Endothelial cell (in vitro differentiated cells): ENCODE measurements at regions not wholly inside any gene's neighbourhood (a gene's known extent, or its start where the extent isn't known, plus 50 kb on each side); places are given as distances from the start of the nearest gene placed in this dataset.
"Not testable (repeated sequence)": the region's sequence is repeated elsewhere in the genome, so short reads cannot be mapped to it uniquely, and the experiment has no call there.

Experiments
- DNase-seq: peaks from one replicate; pipeline ENCODE4 v3.0.0; 2021; ENCODE audit warnings: low spot score
- H3K27ac Mint-ChIP-seq: one replicate; pipeline ENCODE4 v1.8.0; 2021; ENCODE audit warnings: mixed read lengths, inconsistent platforms; ENCODE audit not compliant: unreplicated experiment
- H3K27me3 Mint-ChIP-seq: one replicate; pipeline ENCODE4 v1.8.0; 2021; ENCODE audit warnings: mild to moderate bottlenecking, moderate library complexity, mixed read lengths, inconsistent platforms; ENCODE audit not compliant: unreplicated experiment
- H3K36me3 Mint-ChIP-seq: one replicate; pipeline ENCODE4 v1.8.0; 2021; ENCODE audit warnings: mild to moderate bottlenecking, low read depth, mixed read lengths, inconsistent platforms; ENCODE audit not compliant: unreplicated experiment
- H3K4me1 Mint-ChIP-seq: one replicate; pipeline ENCODE4 v1.8.0; 2021; ENCODE audit warnings: mild to moderate bottlenecking, mixed read lengths, inconsistent platforms; ENCODE audit not compliant: unreplicated experiment
- H3K4me3 Mint-ChIP-seq: one replicate; pipeline ENCODE4 v1.8.0; 2021; ENCODE audit warnings: mild to moderate bottlenecking, mixed read lengths, inconsistent platforms; ENCODE audit not compliant: unreplicated experiment
- H3K9me3 Mint-ChIP-seq: one replicate; pipeline ENCODE4 v1.8.0; 2021; ENCODE audit warnings: mixed read lengths, inconsistent platforms; ENCODE audit not compliant: unreplicated experiment
- CTCF ChIP-seq: fragments of 200-600 bp; sonication (generic); IDR thresholded peaks from one replicate; pipeline ENCODE4 v1.5.0; 2021; ENCODE audit warnings: antibody characterized with exemption; ENCODE audit not compliant: unreplicated experiment

DNA sequence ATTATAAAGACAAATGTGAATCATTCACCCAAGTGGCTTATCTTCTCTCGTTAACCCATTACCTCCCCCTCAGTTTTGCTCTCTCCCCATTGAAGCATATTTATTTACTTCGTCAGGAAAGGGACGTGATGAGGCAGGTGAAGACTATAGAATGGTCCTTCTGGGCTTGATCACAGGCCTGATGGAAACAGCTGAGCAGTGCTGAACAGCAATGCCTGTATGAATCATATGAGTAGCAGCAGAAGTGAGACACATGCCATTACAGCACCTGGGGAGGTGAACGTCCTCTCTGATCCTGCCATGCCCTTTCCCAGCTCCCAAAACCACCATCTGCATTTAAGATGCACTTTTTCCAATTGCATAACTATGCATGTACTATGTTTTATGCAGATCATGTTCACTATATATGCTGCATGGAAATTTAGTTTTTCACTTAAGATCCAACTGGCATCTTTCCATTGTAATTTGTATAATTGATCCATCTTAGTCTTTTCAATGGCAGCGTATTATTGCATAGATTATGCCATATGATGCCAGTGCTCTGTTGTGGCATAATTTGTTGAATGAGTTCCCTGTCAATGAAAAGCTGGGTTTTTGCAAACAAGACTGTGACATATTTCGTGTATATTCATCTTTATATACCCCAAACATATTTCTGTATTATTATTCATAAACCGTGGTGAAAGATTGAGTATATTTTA lies 105.3 kb downstream of the CXCL12 start:
- no peak for TF ChIP-seq CTCF
- no peak for DNase-seq
- Mint-ChIP-seq H3K9me3 (no peaks in the 10 kb centered on the region), H3K4me3 (no peak overlapping the region), H3K4me1 (peaks cover 4% of the 10 kb centered on the region), H3K27me3 (no peaks in the 10 kb centered on the region), H3K27ac (no peak overlapping the region), H3K36me3 (no peaks in the 10 kb centered on the region)

DNA sequence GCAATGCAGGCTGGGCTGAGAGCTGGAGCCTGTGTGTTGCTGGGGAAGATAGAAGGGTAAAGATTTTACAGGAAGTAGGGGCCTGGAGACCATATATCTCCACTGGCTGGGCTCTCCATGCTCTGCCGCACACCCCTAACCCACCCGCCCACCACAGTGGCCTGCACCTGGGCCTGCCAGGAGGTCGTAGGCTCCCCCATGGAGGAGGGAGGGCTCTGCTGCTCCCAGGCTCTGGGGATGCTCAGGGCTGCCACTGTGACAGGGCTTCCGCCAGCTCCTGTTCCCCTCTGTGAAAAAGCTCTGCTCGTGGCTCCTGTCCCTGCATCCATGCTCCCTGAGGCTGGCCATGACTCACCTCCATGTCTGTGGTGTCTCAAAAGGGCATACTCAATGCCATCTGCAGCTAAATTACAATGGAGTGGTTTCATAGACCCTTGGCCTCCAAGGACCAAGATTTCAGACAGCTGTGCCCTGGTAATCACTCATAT lies 106.0 kb downstream of the CXCL12 start:
- Mint-ChIP-seq H3K27me3 (no peaks in the 10 kb centered on the region), H3K4me1 (peaks cover 4% of the 10 kb centered on the region), H3K4me3 (no peak overlapping the region), H3K27ac (no peak overlapping the region), H3K36me3 (no peaks in the 10 kb centered on the region), H3K9me3 (no peaks in the 10 kb centered on the region)
- TF ChIP-seq CTCF = no peak
- DNase-seq = no peak

- not testable (repeated sequence) for H3K27ac Mint-ChIP-seq, H3K9me3 Mint-ChIP-seq, H3K27me3 Mint-ChIP-seq, H3K4me3 Mint-ChIP-seq, H3K4me1 Mint-ChIP-seq, H3K36me3 Mint-ChIP-seq, DNase-seq
Measured at GRCh38 chr10:44268435-44268948, 116.4 kb downstream of the CXCL12 start.

GRCh38 chr10:44267007-44267406 lies 117.9 kb downstream of the CXCL12 start:
- TF ChIP-seq CTCF = no peak
- H3K4me3 Mint-ChIP-seq = no peak overlapping the region
- DNase-seq = no peak
- no peaks in the 10 kb centered on the region for H3K27me3 Mint-ChIP-seq
- H3K9me3 Mint-ChIP-seq = no peaks in the 10 kb centered on the region
- no peaks in the 10 kb centered on the region for H3K4me1 Mint-ChIP-seq
- H3K36me3 Mint-ChIP-seq = peaks cover 4% of the 10 kb centered on the region
- no peak overlapping the region for H3K27ac Mint-ChIP-seq

- DNase-seq = no peak
- peaks cover 4% of the 10 kb centered on the region for H3K36me3 Mint-ChIP-seq
- H3K4me3 Mint-ChIP-seq = no peak overlapping the region
- no peaks in the 10 kb centered on the region for H3K9me3 Mint-ChIP-seq
- H3K4me1 Mint-ChIP-seq = no peaks in the 10 kb centered on the region
- H3K27ac Mint-ChIP-seq = no peak overlapping the region
- no peak for TF ChIP-seq CTCF
- H3K27me3 Mint-ChIP-seq = peaks cover 3% of the 10 kb centered on the region
Measured at GRCh38 chr10:44264244-44264643, 120.7 kb downstream of the CXCL12 start.
